ENCODE measurements at regions not wholly inside any gene's neighbourhood (a gene's known extent, or its start where the extent isn't known, plus 50 kb on each side); places are given as distances from the start of the nearest gene placed in this dataset.
"Not testable (repeated sequence)": the region's sequence is repeated elsewhere in the genome, so short reads cannot be mapped to it uniquely, and the experiment has no call there.

DNA sequence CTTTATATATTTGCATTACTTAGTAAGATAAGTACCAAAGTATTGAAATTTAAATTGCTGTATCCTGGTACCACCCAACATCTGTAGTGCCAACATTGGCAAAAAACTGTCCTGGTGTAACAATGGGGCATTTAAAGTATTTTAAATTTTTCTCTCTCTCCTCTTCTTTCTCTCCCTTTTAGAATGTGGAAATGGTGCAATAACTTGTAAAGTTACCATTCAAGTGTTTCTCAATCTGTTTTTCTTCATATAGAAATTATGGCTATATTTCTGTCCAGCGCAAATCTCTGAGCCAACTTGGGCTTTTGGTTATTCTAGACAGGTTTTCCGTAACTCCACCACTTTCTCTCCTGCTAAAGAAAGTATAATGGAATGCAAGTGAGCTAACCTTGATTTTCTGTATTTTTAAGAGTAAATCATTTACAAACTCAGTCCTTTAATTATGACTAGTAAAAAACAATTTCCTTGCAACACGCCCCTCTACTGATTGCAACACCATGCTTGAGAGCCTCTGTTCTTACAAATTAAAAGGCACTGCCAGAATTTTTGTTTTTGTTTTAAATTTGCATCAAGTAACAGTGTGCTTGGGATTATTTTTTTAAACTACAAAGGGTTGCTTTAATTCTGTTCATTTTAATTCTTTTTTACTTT lies 324.2 kb upstream of the CITED2 start:
- H3K4me2 ChIP-seq: no peak overlapping the region
- H3K79me2 ChIP-seq (ENCODE audit: low read depth): no peaks in the 10 kb centered on the region
- H2AFZ ChIP-seq: no peak overlapping the region
- no peaks in the 10 kb centered on the region for H3F3A ChIP-seq (ENCODE audit: insufficient read depth, low read depth)
- TF ChIP-seq, protein P1, sequence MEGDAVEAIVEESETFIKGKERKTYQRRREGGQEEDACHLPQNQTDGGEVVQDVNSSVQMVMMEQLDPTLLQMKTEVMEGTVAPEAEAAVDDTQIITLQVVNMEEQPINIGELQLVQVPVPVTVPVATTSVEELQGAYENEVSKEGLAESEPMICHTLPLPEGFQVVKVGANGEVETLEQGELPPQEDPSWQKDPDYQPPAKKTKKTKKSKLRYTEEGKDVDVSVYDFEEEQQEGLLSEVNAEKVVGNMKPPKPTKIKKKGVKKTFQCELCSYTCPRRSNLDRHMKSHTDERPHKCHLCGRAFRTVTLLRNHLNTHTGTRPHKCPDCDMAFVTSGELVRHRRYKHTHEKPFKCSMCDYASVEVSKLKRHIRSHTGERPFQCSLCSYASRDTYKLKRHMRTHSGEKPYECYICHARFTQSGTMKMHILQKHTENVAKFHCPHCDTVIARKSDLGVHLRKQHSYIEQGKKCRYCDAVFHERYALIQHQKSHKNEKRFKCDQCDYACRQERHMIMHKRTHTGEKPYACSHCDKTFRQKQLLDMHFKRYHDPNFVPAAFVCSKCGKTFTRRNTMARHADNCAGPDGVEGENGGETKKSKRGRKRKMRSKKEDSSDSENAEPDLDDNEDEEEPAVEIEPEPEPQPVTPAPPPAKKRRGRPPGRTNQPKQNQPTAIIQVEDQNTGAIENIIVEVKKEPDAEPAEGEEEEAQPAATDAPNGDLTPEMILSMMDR (conservative IDR thresholded peaks at IDR 0.05): no peak
- no peak for TF ChIP-seq EZH2 (IDR thresholded peaks at IDR 0.05; ENCODE audit: low read depth)
- H3K27ac ChIP-seq: no peak overlapping the region
- H3K9me2 ChIP-seq (ENCODE audit: insufficient read depth): no peaks in the 10 kb centered on the region; the same call in none of the 2 replicates
- no peaks in the 10 kb centered on the region for H4K20me1 ChIP-seq (ENCODE audit: insufficient read depth)
- H3K9me3 ChIP-seq (ENCODE audit: insufficient read depth, low read depth): no peaks in the 10 kb centered on the region; the same call in 1 of the 2 replicates
- intact Hi-C loops (cut with micrococcal nuclease; ENCODE audit: unreplicated experiment): loop anchor here (5.0 kb wide), 1 partner anchor 176 kb away; no protein-coding TSS in a partner anchor
- ChIA-PET CTCF (no interaction called here), POLR2A (ENCODE audit: unreplicated experiment) (interaction anchor here (0.6 kb wide), 1 partner anchor 1886 kb away, joined by 4 read pairs; no protein-coding TSS in a partner anchor)
- no peaks in the 10 kb centered on the region for H3K36me3 ChIP-seq (ENCODE audit: low read depth)
- DNase-seq: no peak
- BruUV-seq (replicated peaks): no TSS peak
- H3K4me3 ChIP-seq: no peak overlapping the region
- no peaks in the 10 kb centered on the region for H3K27me3 ChIP-seq (ENCODE audit: insufficient read depth, low read depth)
- H3K4me1 ChIP-seq (replicated peaks; ENCODE audit: insufficient read depth): peaks cover 6% of the 10 kb centered on the region; the same call in 1 of the 2 replicates

DNA sequence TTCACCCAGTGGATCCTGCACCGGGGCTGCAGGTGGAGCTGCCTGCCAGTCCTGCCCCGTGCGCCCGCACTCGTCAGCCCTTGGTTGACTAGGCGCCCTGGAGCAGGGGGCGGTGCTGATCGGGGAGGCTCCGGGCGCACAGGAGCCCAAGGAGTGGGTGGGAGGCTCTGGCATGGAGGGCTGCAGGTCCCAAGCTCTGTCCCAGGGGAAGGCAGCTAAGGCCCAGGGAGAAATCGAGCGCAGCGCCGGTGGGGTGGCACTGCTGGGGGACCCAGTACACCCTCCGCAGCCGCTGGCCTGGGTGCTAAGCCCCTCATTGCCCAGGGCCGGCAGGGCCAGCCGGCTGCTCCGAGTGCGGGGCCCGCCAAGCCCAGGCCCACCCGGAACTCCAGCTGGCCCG lies 323.4 kb upstream of the CITED2 start:
- H3K27ac ChIP-seq; BruUV-seq (replicated peaks); H3K27me3 ChIP-seq (ENCODE audit: insufficient read depth, low read depth); H3K4me1 ChIP-seq (replicated peaks; ENCODE audit: insufficient read depth); H2AFZ ChIP-seq; POLR2A ChIA-PET (ENCODE audit: unreplicated experiment); CTCF ChIA-PET; H3K36me3 ChIP-seq (ENCODE audit: low read depth); H3K4me2 ChIP-seq; H3K4me3 ChIP-seq; DNase-seq; H3K79me2 ChIP-seq (ENCODE audit: low read depth); H3K9me3 ChIP-seq (ENCODE audit: insufficient read depth, low read depth); H4K20me1 ChIP-seq (ENCODE audit: insufficient read depth); H3K9me2 ChIP-seq (ENCODE audit: insufficient read depth); H3F3A ChIP-seq (ENCODE audit: insufficient read depth, low read depth): not testable (repeated sequence)
- intact Hi-C loops (cut with micrococcal nuclease; ENCODE audit: unreplicated experiment): loop anchor here (5.0 kb wide), 1 partner anchor 176 kb away; no protein-coding TSS in a partner anchor

DNA sequence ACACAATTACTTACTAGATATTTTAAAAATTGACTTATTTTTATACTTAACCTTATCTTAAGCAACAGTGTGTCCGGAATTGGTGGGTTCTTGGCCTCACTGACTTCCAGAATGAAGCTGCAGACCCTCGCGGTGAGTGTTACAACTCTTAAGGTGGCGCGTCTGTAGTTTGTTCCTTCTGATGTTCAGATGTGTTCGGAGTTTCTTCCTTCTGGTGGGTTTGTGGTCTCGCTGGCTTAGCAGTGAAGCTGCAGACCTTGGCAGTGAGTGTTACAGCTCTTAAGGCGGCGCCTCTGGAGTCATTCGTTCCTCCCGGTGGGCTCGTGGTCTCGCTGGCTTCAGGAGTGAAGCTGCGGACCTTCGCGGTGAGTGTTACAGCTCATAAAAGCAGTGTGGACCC lies 322.5 kb upstream of the CITED2 start:
- H2AFZ ChIP-seq; H3K79me2 ChIP-seq (ENCODE audit: low read depth); CTCF ChIA-PET; H3K4me1 ChIP-seq (replicated peaks; ENCODE audit: insufficient read depth); H3K4me3 ChIP-seq; H3F3A ChIP-seq (ENCODE audit: insufficient read depth, low read depth); H3K27ac ChIP-seq; H3K27me3 ChIP-seq (ENCODE audit: insufficient read depth, low read depth); H4K20me1 ChIP-seq (ENCODE audit: insufficient read depth); H3K36me3 ChIP-seq (ENCODE audit: low read depth); H3K9me3 ChIP-seq (ENCODE audit: insufficient read depth, low read depth); H3K9me2 ChIP-seq (ENCODE audit: insufficient read depth); POLR2A ChIA-PET (ENCODE audit: unreplicated experiment); DNase-seq; BruUV-seq (replicated peaks); H3K4me2 ChIP-seq: not testable (repeated sequence)
- intact Hi-C loops (cut with micrococcal nuclease; ENCODE audit: unreplicated experiment): loop anchor here (5.0 kb wide), 1 partner anchor 175 kb away; no protein-coding TSS in a partner anchor

DNA sequence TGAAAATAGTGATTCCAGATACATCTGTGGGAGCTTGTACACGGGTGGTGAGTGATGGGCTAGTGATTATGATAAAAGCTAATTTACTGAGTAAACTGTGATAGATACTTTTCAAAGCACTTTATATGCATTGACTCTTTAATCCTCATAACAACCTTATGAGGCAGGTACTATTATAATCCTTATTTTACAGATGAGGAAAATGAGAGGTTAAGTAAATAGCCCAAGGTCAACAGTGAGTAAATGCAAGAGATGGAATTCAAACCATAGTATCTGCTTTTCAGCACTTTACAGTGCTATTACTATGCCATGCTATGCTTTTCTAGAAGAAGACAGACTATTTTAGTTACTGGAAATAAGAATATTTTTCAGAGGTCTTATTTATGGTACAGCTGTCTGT lies 320.9 kb upstream of the CITED2 start:
- no TSS peak for BruUV-seq (replicated peaks)
- H3K79me2 ChIP-seq (ENCODE audit: low read depth): no peaks in the 10 kb centered on the region
- intact Hi-C loops (cut with micrococcal nuclease; ENCODE audit: unreplicated experiment): loop anchor here (5.0 kb wide), 1 partner anchor 173 kb away; no protein-coding TSS in a partner anchor
- H3K36me3 ChIP-seq (ENCODE audit: low read depth): no peaks in the 10 kb centered on the region
- TF ChIP-seq EZH2 (IDR thresholded peaks at IDR 0.05; ENCODE audit: low read depth): no peak
- TF ChIP-seq, protein P1 (conservative IDR thresholded peaks at IDR 0.05): no peak
- H3K27me3 ChIP-seq (ENCODE audit: insufficient read depth, low read depth): no peaks in the 10 kb centered on the region
- no peak overlapping the region for H3K4me2 ChIP-seq
- no peak overlapping the region for H3K27ac ChIP-seq
- DNase-seq: no peak
- H4K20me1 ChIP-seq (ENCODE audit: insufficient read depth): no peaks in the 10 kb centered on the region
- peaks cover 6% of the 10 kb centered on the region; the same call in 1 of the 2 replicates for H3K4me1 ChIP-seq (replicated peaks; ENCODE audit: insufficient read depth)
- H3F3A ChIP-seq (ENCODE audit: insufficient read depth, low read depth): no peaks in the 10 kb centered on the region
- no peaks in the 10 kb centered on the region; the same call in 1 of the 2 replicates for H3K9me2 ChIP-seq (ENCODE audit: insufficient read depth)
- H3K9me3 ChIP-seq (ENCODE audit: insufficient read depth, low read depth): no peaks in the 10 kb centered on the region
- no peak overlapping the region for H3K4me3 ChIP-seq
- ChIA-PET CTCF (no interaction called here), POLR2A (ENCODE audit: unreplicated experiment) (no interaction called here)
- no peak overlapping the region for H2AFZ ChIP-seq

All from PC-9 (cell line).